CD4-positive, alpha-beta T cell treated with Interleukin-12 subunit alpha and Interleukin-12 subunit beta, for 1 hour (primary cell): ENCODE measurements at regions not wholly inside any gene's neighbourhood (a gene's known extent, or its start where the extent isn't known, plus 50 kb on each side); places are given as distances from the start of the nearest gene placed in this dataset.

Experiments used
- DNase-seq: peaks from one replicate; pipeline ENCODE4 v3.0.0-alpha.2; 2020

- no peak for DNase-seq
Observed at GRCh38 chr9:81387360-81388106, 301.8 kb downstream of the TLE1 start.

GRCh38 chr9:81384911-81385310 is 304.4 kb downstream of the TLE1 start:
- DNase-seq = no peak

DNA sequence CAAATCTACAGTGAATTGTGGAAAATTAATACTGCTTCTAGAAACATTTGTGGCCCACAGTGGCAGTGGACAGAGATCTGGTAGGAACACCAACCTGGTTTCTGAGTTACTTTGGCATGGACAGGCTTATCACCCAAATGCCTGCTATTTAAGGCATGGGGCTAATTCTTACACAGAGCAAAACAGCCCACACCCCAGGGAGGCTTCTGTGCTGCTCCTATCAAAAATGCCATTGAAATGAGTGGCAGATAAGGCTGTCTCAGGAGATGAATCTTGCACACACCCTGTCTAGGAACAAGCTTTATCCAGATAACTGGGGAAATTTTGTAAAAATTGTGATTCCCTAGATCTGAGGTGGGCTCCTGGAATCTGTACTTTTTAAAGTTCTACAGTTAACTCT is 307.1 kb downstream of the TLE1 start:
- DNase-seq = no peak

GRCh38 chr9:81381694-81382093 is 307.7 kb downstream of the TLE1 start:
- no peak for DNase-seq

- DNase-seq = no peak
Observed at GRCh38 chr9:81380504-81381359, 308.6 kb downstream of the TLE1 start.

- DNase-seq = no peak
Observed at GRCh38 chr9:81379655-81380054, 309.7 kb downstream of the TLE1 start.

- no peak for DNase-seq
Observed at GRCh38 chr9:81377921-81378320, 311.4 kb downstream of the TLE1 start.

DNA sequence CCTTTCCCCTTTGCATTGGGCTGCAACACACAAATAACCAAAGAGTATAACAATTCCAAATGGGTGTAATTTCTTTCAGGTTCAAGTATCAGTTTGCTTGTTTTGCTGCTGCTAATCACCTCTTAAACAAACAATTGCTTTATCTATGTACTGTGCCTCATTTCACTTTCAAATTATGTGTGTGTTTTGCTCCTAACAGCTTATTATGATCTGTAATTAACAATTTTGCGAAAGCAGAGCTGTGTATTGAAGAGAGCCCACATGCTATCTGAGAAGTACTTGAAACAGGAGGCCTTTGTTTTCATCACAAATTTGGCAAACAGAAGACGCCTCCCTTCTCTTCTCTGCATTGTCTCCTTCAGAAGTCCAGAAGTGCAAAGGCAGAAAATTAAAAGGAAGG is 312.0 kb downstream of the TLE1 start:
- no peak for DNase-seq

DNA sequence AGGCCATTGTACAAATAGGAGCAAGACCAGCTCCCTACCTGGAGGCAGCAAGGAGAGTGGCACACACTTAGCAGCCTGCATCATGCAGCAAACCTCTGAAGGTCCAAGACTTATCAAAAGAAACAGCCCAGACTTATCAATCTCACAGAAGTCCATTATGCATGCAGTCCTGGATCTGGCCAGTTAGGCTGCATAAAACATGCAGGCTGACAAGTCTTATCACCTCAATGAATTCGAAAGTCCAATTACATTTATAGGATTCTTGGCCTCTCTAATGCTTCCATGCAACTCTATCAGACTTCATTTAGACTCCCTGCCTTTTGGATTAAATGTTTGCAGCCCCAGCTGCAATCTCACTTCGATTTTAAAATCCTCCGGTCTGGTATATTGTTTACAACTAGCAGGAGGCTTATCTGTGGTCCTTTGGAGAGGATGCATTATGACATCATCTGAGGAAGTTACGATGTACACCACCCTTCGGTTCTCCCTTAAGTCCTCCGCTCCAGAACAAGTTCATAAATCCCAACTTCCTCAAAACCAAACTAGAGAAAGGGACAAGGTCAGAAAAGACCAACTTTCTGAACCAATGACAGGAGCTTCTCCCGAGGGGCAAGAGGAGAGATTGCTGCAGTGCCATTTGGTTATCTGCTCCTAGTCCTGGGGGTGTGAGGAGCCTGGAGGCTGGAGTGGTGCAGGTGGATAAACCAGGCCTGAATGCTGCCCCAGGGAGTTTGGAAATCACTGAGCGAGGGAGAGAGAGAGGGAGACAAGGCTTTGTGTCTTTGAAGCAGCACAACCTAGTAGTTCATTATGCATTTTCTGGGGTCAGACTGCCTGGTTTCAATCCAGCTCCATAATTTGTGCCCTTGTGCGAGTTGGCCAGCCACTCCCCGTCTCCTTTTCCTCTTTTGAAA is 313.9 kb downstream of the TLE1 start:
- no peak for DNase-seq

DNA sequence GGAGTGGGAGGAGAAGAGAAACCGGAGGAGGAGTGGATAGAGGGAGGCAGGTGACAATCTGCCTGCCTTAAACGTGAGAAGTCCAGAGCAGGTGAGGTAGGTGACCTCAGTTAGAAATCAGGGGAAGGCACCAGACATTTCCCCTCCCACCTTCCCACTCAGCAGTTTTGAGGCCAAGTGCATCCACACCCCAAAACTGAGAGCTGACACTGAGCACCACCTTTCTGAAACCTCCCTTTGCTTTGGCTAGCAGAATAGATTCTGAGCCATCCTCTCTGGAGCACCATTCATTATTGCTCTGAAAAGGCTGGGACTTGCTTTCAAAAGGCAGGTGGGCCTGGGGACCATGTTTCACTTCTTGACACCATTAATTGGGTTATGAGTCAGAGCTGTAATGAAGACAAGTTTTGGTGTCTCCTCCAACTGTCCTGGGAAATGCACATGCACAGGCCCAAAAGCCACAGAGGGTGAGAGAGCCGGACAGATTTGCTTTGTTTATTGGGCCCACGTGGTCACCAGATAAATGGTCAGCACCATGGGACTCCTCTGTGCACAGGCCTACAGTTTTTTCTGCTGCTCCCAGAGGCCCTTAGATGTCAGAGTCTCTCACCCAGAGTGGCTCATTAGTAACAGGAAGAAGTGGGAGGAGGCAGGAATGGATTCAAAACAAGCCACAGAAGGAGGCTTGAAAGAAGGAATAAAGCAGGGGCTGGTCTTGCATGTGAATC is 314.7 kb downstream of the TLE1 start:
- DNase-seq = no peak

GRCh38 chr9:81373294-81373693 is 316.1 kb downstream of the TLE1 start:
- DNase-seq = no peak

- DNase-seq = no peak
Observed at GRCh38 chr9:81372628-81373191, 316.6 kb downstream of the TLE1 start.

- DNase-seq = no peak
Observed at GRCh38 chr9:81371824-81372223, 317.5 kb downstream of the TLE1 start.

GRCh38 chr9:81370650-81371049 is 318.7 kb downstream of the TLE1 start:
- no peak for DNase-seq

GRCh38 chr9:81370096-81370495 is 319.3 kb downstream of the TLE1 start:
- no peak for DNase-seq

GRCh38 chr9:81369121-81369520 is 320.2 kb downstream of the TLE1 start:
- DNase-seq = no peak

DNA sequence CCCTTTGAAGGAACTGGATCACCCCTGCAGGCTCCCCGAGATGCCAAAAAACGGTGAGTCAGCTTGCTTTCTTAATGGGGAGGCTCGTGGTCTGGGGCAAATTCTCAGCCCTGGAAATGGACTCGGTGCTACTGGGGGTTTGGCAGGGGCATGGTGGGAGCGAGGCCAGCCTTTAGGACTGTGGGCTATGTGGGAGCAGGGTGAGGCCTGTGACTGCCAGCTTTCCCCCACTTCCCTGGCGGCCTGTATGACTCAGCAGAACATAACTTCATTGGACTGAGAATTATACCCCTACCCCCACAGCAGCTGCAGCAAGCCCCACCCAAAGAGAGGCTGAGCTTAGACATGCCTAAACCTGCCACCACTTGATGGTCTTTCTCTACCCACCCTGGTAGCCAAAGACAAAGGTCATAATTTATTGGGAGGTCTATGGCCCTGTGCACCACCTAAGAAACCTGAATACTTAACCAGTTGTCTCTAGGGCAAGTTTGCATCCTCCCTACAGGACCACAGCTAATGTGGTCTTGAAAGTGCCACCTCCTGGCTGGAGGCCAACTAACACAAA is 325.3 kb downstream of the TLE1 start:
- no peak for DNase-seq

DNA sequence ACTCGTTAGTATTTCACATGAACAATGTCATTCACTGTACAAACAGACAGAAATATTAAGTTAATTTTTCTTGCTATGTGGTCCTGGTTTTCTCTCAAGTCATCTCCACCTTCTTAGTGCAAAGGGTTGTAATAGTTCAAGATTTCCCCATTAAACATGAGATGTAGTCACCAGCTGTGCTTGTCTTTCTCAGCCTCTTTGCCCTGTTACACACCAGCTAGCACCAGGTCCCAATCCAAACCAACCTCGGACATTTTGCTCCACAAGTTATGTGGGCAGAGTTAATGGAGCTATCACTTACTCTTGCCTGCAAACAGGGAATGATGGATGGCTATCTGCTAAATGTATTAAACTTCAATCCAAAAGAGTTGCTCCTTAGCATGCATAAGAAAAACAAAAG is 328.1 kb downstream of the TLE1 start:
- no peak for DNase-seq

DNA sequence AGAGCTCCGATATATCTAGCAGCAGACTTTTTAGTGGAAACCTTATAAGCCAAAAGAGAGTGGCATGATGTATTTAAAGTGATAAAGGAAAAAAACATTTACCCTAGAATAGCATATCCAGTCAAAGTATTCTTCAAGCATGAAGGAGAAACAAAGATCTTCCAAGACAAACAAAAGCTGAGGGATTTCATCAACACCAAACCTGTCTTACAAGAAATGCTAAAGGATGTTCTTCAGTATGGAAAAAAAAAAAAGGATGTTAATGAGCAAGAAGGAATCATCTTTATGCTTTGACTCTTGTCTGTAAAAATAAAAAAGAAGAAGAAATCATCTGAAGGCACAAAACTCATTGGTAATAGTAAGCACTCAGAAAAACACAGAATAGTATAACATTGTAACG is 338.2 kb downstream of the TLE1 start:
- DNase-seq = no peak

DNA sequence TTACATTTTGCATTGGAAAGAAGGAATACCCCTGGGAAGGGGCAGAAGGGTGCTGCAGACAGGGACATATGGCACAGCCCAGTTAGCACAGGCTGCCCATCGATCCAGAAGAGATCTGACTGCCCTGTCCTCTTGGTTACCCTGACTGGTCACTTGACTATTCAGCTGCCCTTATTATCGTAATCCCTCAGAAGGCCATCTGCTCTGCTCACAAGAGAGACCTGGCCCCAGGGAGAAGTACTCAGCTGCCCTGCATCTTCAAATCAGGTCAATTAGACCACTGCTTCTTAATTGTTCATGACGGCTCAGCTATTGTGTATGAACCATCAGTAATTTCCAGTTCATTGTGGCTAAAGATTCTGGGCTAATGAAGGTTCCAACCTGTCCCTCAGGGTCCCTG is 345.0 kb downstream of the TLE1 start:
- no peak for DNase-seq

DNA sequence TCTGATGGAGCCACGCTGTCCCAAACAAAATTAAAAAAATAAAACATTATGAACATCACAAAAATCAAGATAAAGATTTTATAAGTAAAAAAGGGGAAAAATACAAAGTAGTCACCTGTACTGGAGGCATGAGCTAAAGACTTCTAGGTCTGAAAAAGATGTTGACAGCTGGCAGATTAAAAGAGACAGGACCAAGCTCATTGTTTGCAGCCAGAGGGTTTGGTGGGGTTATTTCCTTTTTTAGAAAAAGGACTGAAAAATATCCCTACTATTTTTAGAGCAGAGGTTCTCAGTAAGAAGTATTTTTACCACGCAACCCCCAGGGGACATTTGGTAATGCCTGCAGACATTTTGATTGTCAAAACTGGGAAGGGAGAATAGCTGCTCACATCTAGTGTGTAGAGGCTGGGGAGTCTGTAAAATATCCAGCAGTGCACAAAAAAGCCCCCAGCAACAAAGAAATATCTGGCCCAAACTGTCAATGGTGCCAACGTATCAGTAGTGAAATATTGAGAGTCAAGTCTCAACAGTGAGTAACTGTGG is 353.4 kb downstream of the TLE1 start:
- DNase-seq = no peak

GRCh38 chr9:81321551-81321950 is 367.8 kb downstream of the TLE1 start:
- no peak for DNase-seq
